Stimulated activated naive B cell treated with anti-CD40 and anti-IgM and Interleukin-4, amounts not matched to agents 10 μg/mL and 1 μg/mL and 100 μg/mL, for 72 hours (primary cell): ENCODE measurements at regions not wholly inside any gene's neighbourhood (a gene's known extent, or its start where the extent isn't known, plus 50 kb on each side); places are given as distances from the start of the nearest gene placed in this dataset.
"Not testable (repeated sequence)": the region's sequence is repeated elsewhere in the genome, so short reads cannot be mapped to it uniquely, and the experiment has no call there.

Experiments used
- ATAC-seq, 2 donors: fragments of 150-1000 bp; cut with Tn5 transposase; replicated peaks; 2 replicates each; pipeline ENCODE4 v1.10.0; 2021; ENCODE audit warnings: moderate library complexity in 1 of 2
- DNase-seq: peaks from one replicate; pipeline ENCODE4 v3.0.0; 2021
- H3K27ac Mint-ChIP-seq: one replicate; pipeline ENCODE4 v1.8.0; 2022; ENCODE audit warnings: mild to moderate bottlenecking, mixed read lengths
- H3K27me3 Mint-ChIP-seq, 2 donors: one replicate each; pipeline ENCODE4 v1.8.0; 2022; ENCODE audit warnings: mixed read lengths in 2 of 2
- H3K36me3 Mint-ChIP-seq, 2 donors: one replicate each; pipeline ENCODE4 v1.8.0; 2022; ENCODE audit warnings: mixed read lengths in 2 of 2, mild to moderate bottlenecking in 1 of 2
- H3K4me1 Mint-ChIP-seq, 2 donors: one replicate each; pipeline ENCODE4 v1.8.0; 2022; ENCODE audit warnings: mixed read lengths in 2 of 2, mild to moderate bottlenecking in 1 of 2
- H3K4me3 Mint-ChIP-seq, 2 donors: one replicate each; pipeline ENCODE4 v1.8.0; 2022; ENCODE audit warnings: mild to moderate bottlenecking in 2 of 2, mixed read lengths in 2 of 2, moderate library complexity in 1 of 2
- H3K9me3 Mint-ChIP-seq, 2 donors: one replicate each; pipeline ENCODE4 v1.8.0; 2022; ENCODE audit warnings: mixed read lengths in 2 of 2, mild to moderate bottlenecking in 1 of 2

- not testable (repeated sequence) for DNase-seq, H3K27ac Mint-ChIP-seq, H3K27me3 Mint-ChIP-seq, H3K4me1 Mint-ChIP-seq, H3K9me3 Mint-ChIP-seq, H3K36me3 Mint-ChIP-seq, H3K4me3 Mint-ChIP-seq, ATAC-seq
These were observed 1569.8 kb downstream of the TSPY10 start for GRCh38 chrY:11097498-11097897.

- DNase-seq, H3K36me3 Mint-ChIP-seq, ATAC-seq, H3K27ac Mint-ChIP-seq, H3K4me1 Mint-ChIP-seq, H3K9me3 Mint-ChIP-seq, H3K4me3 Mint-ChIP-seq, H3K27me3 Mint-ChIP-seq: not testable (repeated sequence)
These were observed 1570.7 kb downstream of the TSPY10 start for GRCh38 chrY:11098419-11098818.

GRCh38 chrY:11099004-11099403, 1571.3 kb downstream of the TSPY10 start:
- DNase-seq (no peak), ATAC-seq (no peak)
- Mint-ChIP-seq H3K9me3 (peaks cover 0 to 4% of the 10 kb centered on the region in 2 donors), H3K4me3 (no peak overlapping the region), H3K27me3 (no peaks in the 10 kb centered on the region), H3K4me1 (no peaks in the 10 kb centered on the region), H3K27ac (no peak overlapping the region), H3K36me3 (no peaks in the 10 kb centered on the region)

GRCh38 chrY:11100472-11100871, 1572.8 kb downstream of the TSPY10 start:
- DNase-seq, H3K4me1 Mint-ChIP-seq, H3K27me3 Mint-ChIP-seq, H3K27ac Mint-ChIP-seq, ATAC-seq, H3K4me3 Mint-ChIP-seq, H3K9me3 Mint-ChIP-seq, H3K36me3 Mint-ChIP-seq: not testable (repeated sequence)

- not testable (repeated sequence) for ATAC-seq, H3K9me3 Mint-ChIP-seq
These were observed 1575.3 kb downstream of the TSPY10 start for GRCh38 chrY:11102987-11103386.

GRCh38 chrY:11107127-11107918, 1579.6 kb downstream of the TSPY10 start:
- not testable (repeated sequence) for H3K4me3 Mint-ChIP-seq, H3K27ac Mint-ChIP-seq, H3K27me3 Mint-ChIP-seq

More at GRCh38 chrY:11102987-11103386, 1575.3 kb downstream of the TSPY10 start:
- H3K27ac Mint-ChIP-seq, H3K27me3 Mint-ChIP-seq, H3K4me1 Mint-ChIP-seq, H3K36me3 Mint-ChIP-seq, H3K4me3 Mint-ChIP-seq, DNase-seq: not testable (repeated sequence)

GRCh38 chrY:11151724-11152123, 1549.3 kb upstream of the USP9Y start:
- H3K9me3 Mint-ChIP-seq, H3K27me3 Mint-ChIP-seq, H3K27ac Mint-ChIP-seq, H3K36me3 Mint-ChIP-seq, H3K4me1 Mint-ChIP-seq, DNase-seq, H3K4me3 Mint-ChIP-seq, ATAC-seq: not testable (repeated sequence)

More at GRCh38 chrY:11107127-11107918, 1579.6 kb downstream of the TSPY10 start:
- not testable (repeated sequence) for DNase-seq, H3K4me1 Mint-ChIP-seq, ATAC-seq, H3K36me3 Mint-ChIP-seq, H3K9me3 Mint-ChIP-seq

- H3K36me3 Mint-ChIP-seq, H3K27ac Mint-ChIP-seq, H3K4me1 Mint-ChIP-seq, ATAC-seq, H3K27me3 Mint-ChIP-seq, DNase-seq, H3K4me3 Mint-ChIP-seq, H3K9me3 Mint-ChIP-seq: not testable (repeated sequence)
These were observed 1544.9 kb upstream of the USP9Y start for GRCh38 chrY:11156100-11156499.

- DNase-seq, H3K9me3 Mint-ChIP-seq, H3K36me3 Mint-ChIP-seq, H3K27ac Mint-ChIP-seq, H3K4me3 Mint-ChIP-seq, H3K27me3 Mint-ChIP-seq, H3K4me1 Mint-ChIP-seq, ATAC-seq: not testable (repeated sequence)
These were observed 1544.2 kb upstream of the USP9Y start for GRCh38 chrY:11156846-11157245.

- not testable (repeated sequence) for H3K27ac Mint-ChIP-seq, H3K4me3 Mint-ChIP-seq, H3K4me1 Mint-ChIP-seq, H3K36me3 Mint-ChIP-seq, H3K9me3 Mint-ChIP-seq, H3K27me3 Mint-ChIP-seq, DNase-seq, ATAC-seq
These were observed 1524.0 kb upstream of the USP9Y start for GRCh38 chrY:11177033-11177432.

GRCh38 chrY:11201133-11201532, 1499.9 kb upstream of the USP9Y start:
- not testable (repeated sequence) for H3K27me3 Mint-ChIP-seq, H3K36me3 Mint-ChIP-seq, ATAC-seq, H3K27ac Mint-ChIP-seq, H3K9me3 Mint-ChIP-seq, DNase-seq, H3K4me1 Mint-ChIP-seq, H3K4me3 Mint-ChIP-seq

GRCh38 chrY:11214851-11215250, 1486.2 kb upstream of the USP9Y start:
- H3K27ac Mint-ChIP-seq, H3K4me1 Mint-ChIP-seq, DNase-seq, H3K9me3 Mint-ChIP-seq, ATAC-seq, H3K36me3 Mint-ChIP-seq, H3K27me3 Mint-ChIP-seq: not testable (repeated sequence)
- H3K4me3 Mint-ChIP-seq = peak overlapping the region in 1 of 2 donors; percentile 63
